ENCODE measurements at regions not wholly inside any gene's neighbourhood (a gene's known extent, or its start where the extent isn't known, plus 50 kb on each side); places are given as distances from the start of the nearest gene placed in this dataset.

GRCh38 chr5:135087950-135088349 lies 53.9 kb upstream of the PITX1 start:
- TF ChIP-seq, protein P1, sequence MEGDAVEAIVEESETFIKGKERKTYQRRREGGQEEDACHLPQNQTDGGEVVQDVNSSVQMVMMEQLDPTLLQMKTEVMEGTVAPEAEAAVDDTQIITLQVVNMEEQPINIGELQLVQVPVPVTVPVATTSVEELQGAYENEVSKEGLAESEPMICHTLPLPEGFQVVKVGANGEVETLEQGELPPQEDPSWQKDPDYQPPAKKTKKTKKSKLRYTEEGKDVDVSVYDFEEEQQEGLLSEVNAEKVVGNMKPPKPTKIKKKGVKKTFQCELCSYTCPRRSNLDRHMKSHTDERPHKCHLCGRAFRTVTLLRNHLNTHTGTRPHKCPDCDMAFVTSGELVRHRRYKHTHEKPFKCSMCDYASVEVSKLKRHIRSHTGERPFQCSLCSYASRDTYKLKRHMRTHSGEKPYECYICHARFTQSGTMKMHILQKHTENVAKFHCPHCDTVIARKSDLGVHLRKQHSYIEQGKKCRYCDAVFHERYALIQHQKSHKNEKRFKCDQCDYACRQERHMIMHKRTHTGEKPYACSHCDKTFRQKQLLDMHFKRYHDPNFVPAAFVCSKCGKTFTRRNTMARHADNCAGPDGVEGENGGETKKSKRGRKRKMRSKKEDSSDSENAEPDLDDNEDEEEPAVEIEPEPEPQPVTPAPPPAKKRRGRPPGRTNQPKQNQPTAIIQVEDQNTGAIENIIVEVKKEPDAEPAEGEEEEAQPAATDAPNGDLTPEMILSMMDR (IDR thresholded peaks at IDR 0.05; ENCODE audit: insufficient read depth, low read length, poor library complexity, severe bottlenecking), result no peak

DNA sequence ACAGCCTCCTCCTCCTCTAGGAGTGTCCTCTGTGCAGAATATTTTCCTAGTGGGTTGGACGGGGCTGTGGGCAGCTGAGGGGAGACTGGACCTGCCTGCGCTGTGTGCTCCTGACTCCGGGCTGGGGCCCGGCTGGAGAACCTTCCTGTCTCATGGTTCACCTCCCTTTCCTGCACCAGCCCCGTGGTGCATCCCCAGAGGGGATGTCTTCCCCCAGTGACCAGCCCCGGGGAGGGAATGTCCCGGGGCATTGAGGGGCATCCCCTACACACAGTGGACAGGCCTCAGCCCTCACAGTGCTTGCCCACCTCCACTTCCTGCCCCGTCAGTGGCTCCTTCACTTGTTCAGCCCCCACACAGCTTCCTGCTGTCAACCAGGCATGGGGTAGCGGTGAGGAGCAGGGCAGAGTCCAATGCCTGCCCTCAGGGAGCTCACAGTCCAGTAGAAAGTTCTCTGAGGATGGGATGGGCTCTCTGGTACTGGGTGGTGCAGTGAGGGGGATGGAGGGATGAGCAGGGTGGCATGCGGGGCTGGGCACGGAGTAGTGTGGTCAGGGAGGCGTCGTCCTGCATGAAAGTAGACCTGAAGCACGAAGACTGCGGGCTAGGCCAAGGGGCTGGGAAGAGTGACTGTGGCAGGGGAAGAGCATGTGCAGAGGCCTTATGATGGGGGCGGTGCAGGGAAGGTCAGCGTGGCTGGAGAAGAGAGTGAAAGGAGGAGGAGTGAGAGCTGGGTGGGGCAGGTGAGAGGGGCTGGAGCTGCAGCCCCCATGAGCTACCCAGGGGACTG lies 52.1 kb upstream of the PITX1 start:
- no peaks in the 10 kb centered on the region for H3K36me3 ChIP-seq (ENCODE audit: control insufficient read depth, insufficient read depth, low read length)
- TF ChIP-seq, protein P1 (IDR thresholded peaks at IDR 0.05; ENCODE audit: insufficient read depth, low read length, poor library complexity, severe bottlenecking), result no peak
- no peak for DNase-seq (ENCODE audit: low read depth)
- H3K27me3 ChIP-seq (ENCODE audit: control insufficient read depth, insufficient read depth, low read length), result no peaks in the 10 kb centered on the region
- no peak overlapping the region for H3K4me3 ChIP-seq (ENCODE audit: low read depth, low read length)

More at GRCh38 chr5:135087950-135088349, 53.9 kb upstream of the PITX1 start:
- Histone ChIP-seq H3K27me3 (ENCODE audit: control insufficient read depth, insufficient read depth, low read length) (no peaks in the 10 kb centered on the region), H3K36me3 (ENCODE audit: control insufficient read depth, insufficient read depth, low read length) (no peaks in the 10 kb centered on the region), H3K4me3 (ENCODE audit: low read depth, low read length) (no peak overlapping the region)
- DNase-seq (ENCODE audit: low read depth), result no peak

DNA sequence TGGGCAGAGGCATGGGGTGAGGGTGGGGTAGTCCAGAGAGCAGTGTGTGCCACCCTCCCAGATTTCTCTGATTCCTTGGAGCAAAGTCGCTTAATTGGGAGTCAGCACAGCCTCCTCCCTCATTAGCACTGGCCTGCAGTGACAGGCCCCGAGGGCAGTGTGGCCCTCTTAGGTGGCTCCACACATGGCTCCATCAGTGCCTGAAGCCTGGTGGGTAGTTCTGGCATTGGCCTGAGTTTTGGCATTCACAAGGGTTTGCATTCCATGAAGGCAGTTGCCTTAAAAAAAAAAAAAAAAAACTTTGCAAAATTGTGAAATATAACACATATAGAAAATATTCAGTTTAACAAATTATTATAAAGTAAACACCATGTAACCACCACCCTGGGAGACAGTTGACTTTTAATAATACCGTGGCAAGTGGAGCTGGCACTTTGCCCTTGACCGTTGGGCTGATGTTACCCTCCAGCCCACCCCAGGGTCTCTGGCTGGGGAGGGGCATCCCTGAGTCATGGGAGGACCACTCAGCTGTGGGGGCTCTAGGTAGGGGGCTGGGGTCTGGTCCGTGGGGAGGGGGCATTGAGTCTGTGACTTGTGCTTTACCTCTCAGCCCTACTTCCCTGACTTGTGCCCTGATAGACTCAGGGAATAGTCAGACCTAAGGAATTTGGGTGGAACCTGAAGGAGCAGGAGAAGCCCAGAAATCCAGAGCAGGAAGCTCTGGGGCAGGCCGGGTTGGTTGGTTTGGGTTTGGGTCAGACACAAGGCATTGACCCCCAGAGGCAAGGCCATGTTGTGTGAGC lies 51.3 kb upstream of the PITX1 start:
- TF ChIP-seq, protein P1 (IDR thresholded peaks at IDR 0.05; ENCODE audit: insufficient read depth, low read length, poor library complexity, severe bottlenecking), result no peak
- no peak for DNase-seq (ENCODE audit: low read depth)

More for the DNA sequence above, 51.3 kb upstream of the PITX1 start:
- no peak overlapping the region for H3K4me3 ChIP-seq (ENCODE audit: low read depth, low read length)
- H3K36me3 ChIP-seq (ENCODE audit: control insufficient read depth, insufficient read depth, low read length), result no peaks in the 10 kb centered on the region
- no peaks in the 10 kb centered on the region for H3K27me3 ChIP-seq (ENCODE audit: control insufficient read depth, insufficient read depth, low read length)
